Daoy (cell line): ENCODE measurements at regions not wholly inside any gene's neighbourhood (a gene's known extent, or its start where the extent isn't known, plus 50 kb on each side); places are given as distances from the start of the nearest gene placed in this dataset.
"Not testable (repeated sequence)": the region's sequence is repeated elsewhere in the genome, so short reads cannot be mapped to it uniquely, and the experiment has no call there.

ENCODE experiments used
- DNase-seq: peaks from one replicate; pipeline ENCODE4 v3.0.0-alpha.2; 2015; ENCODE audit warnings: low read depth

- DNase-seq = no peak
Observed at GRCh38 chr1:34369701-34370455, 193.2 kb downstream of the C1orf94 start.

- DNase-seq = no peak
Observed at GRCh38 chr1:34370748-34371147, 194.0 kb downstream of the C1orf94 start.

GRCh38 chr1:34371179-34371578, 194.5 kb downstream of the C1orf94 start:
- not testable (repeated sequence) for DNase-seq

- no peak for DNase-seq
Observed at GRCh38 chr1:34371829-34372532, 195.3 kb downstream of the C1orf94 start.

- no peak for DNase-seq
Observed at GRCh38 chr1:34372891-34373290, 196.2 kb downstream of the C1orf94 start.

GRCh38 chr1:34373912-34374311, 197.2 kb downstream of the C1orf94 start:
- DNase-seq = no peak

- no peak for DNase-seq
Observed at GRCh38 chr1:34376531-34376930, 199.8 kb downstream of the C1orf94 start.

- peak; percentile 80 for DNase-seq
Observed at GRCh38 chr1:34378968-34379856, 202.5 kb downstream of the C1orf94 start.

GRCh38 chr1:34379911-34380310, 203.2 kb downstream of the C1orf94 start:
- no peak for DNase-seq

GRCh38 chr1:34380526-34381124, 203.9 kb downstream of the C1orf94 start:
- no peak for DNase-seq

GRCh38 chr1:34389974-34390373, 213.3 kb downstream of the C1orf94 start:
- DNase-seq = no peak

- DNase-seq = no peak
Observed at GRCh38 chr1:34396042-34396441, 219.3 kb downstream of the C1orf94 start.

- no peak for DNase-seq
Observed at GRCh38 chr1:34398241-34398915, 221.7 kb downstream of the C1orf94 start.

GRCh38 chr1:34398916-34399275, 222.2 kb downstream of the C1orf94 start:
- no peak for DNase-seq

- no peak for DNase-seq
Observed at GRCh38 chr1:34400675-34401074, 224.0 kb downstream of the C1orf94 start.

GRCh38 chr1:34403156-34403555, 226.4 kb downstream of the C1orf94 start:
- no peak for DNase-seq

GRCh38 chr1:34404804-34405203, 228.1 kb downstream of the C1orf94 start:
- DNase-seq = no peak

GRCh38 chr1:34405266-34405959, 228.7 kb downstream of the C1orf94 start:
- no peak for DNase-seq

- DNase-seq = peak; percentile 17
Observed at GRCh38 chr1:34406377-34406776, 229.7 kb downstream of the C1orf94 start.

GRCh38 chr1:34406833-34407539, 230.3 kb downstream of the C1orf94 start:
- peak; percentile 68 for DNase-seq
